BLaER1 (cell line): ENCODE measurements at regions not wholly inside any gene's neighbourhood (a gene's known extent, or its start where the extent isn't known, plus 50 kb on each side); places are given as distances from the start of the nearest gene placed in this dataset.

Experiments
- H3K27ac ChIP-seq: shearing (Covaris generic); formaldehyde crosslinking; 2 replicates; pipeline ENCODE4 v1.8.1; 2022
- H3K27me3 ChIP-seq: shearing (Covaris generic); formaldehyde crosslinking; 2 replicates; pipeline ENCODE4 v1.8.1; 2022
- H3K36me3 ChIP-seq: shearing (Covaris generic); formaldehyde crosslinking; 2 replicates; pipeline ENCODE4 v1.8.1; 2022
- H3K4me1 ChIP-seq: shearing (Covaris generic); formaldehyde crosslinking; 2 replicates; pipeline ENCODE4 v1.8.1; 2022
- H3K4me2 ChIP-seq: shearing (Covaris generic); formaldehyde crosslinking; 2 replicates; pipeline ENCODE4 v1.8.1; 2022
- H3K4me3 ChIP-seq: shearing (Covaris generic); formaldehyde crosslinking; 2 replicates; pipeline ENCODE4 v1.8.1; 2022
- H3K9ac ChIP-seq: shearing (Covaris generic); formaldehyde crosslinking; 2 replicates; pipeline ENCODE4 v1.8.1; 2022
- H3K9me3 ChIP-seq: shearing (Covaris generic); formaldehyde crosslinking; 2 replicates; pipeline ENCODE4 v1.8.1; 2022
- H4K20me1 ChIP-seq: shearing (Covaris generic); formaldehyde crosslinking; 2 replicates; pipeline ENCODE4 v1.8.1; 2022
- Cebpa-rat ChIP-seq: shearing (Covaris generic); IDR thresholded peaks from 2 replicates; pipeline ENCODE4 v1.8.1; 2022

DNA sequence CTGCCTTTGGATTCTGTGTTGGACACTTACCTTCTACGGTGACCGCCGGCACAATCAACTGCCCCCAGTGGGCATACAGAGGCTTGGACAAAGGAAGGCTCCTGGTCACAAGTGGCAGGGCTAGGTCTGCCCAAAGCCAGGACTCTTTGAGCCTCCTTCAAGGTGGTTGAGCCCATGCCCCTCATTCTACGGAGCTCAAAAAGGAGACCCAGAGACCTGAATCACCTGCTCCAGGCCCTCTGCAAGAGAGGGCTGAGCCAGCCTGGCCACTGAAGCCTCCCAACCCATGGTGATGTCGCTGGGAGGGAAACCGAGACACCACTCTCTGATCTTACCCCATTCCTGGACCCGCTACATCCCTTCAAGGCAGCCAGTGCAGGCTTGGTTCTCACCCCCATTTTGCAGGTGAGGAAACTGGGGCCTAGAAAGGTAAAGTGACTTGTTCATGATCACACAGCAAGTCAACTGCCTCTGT lies 87.9 kb downstream of the INHBB start:
- H3K36me3 ChIP-seq, result no peaks in the 10 kb centered on the region
- H3K9ac ChIP-seq, result no peak overlapping the region
- H3K4me2 ChIP-seq, result no peak overlapping the region
- H3K27ac ChIP-seq, result no peak overlapping the region
- peaks cover 19% of the 10 kb centered on the region for H3K4me1 ChIP-seq
- no peak for TF ChIP-seq Cebpa-rat
- no peak overlapping the region for H3K4me3 ChIP-seq
- no peaks in the 10 kb centered on the region for H3K9me3 ChIP-seq
- H4K20me1 ChIP-seq, result no peaks in the 10 kb centered on the region
- H3K27me3 ChIP-seq, result no peaks in the 10 kb centered on the region

DNA sequence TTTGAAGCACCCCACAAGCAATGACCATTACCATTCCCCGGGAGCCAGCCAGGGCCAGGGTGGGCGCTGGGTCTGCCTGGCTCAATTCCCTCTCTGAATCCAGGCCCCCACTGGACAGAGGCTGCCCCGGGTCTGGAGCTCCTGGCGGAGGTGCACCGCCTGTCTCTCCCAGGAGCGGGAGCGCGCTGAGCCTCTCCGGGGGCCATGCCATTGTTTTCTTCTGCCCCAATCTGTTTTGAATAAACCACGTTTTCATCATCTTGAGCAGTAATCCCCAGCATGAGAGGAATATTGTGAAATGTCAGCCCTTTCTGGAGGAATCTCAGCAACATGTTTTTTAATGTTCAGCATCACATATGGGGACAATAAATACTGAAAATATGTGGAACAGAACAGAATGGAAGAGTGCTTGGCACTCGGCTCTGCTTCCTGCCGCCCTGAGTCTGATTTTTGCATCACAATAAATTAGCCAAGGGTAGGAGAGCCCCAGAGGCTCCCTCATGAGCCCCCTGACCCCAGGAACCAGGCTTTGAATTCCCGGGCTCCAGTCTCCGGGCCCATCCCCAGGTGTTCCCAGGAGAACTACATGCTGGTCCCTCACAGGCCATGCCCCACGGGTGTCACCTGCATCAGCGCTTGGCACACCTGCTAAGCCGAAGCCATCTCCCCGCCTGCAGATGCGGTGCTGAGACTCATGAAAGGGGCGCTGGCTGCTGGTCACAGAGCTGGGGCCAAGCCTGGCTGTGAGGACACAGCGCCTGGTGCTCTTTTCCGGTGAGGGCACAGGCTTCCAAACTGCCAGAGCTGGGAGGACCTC lies 88.8 kb downstream of the INHBB start:
- Histone ChIP-seq H3K27ac (no peak overlapping the region), H3K4me3 (no peak overlapping the region), H3K4me1 (peaks cover 28% of the 10 kb centered on the region), H3K9me3 (no peaks in the 10 kb centered on the region), H3K36me3 (no peaks in the 10 kb centered on the region), H3K4me2 (no peak overlapping the region), H4K20me1 (no peaks in the 10 kb centered on the region), H3K9ac (no peak overlapping the region), H3K27me3 (no peaks in the 10 kb centered on the region)
- no peak for TF ChIP-seq Cebpa-rat

DNA sequence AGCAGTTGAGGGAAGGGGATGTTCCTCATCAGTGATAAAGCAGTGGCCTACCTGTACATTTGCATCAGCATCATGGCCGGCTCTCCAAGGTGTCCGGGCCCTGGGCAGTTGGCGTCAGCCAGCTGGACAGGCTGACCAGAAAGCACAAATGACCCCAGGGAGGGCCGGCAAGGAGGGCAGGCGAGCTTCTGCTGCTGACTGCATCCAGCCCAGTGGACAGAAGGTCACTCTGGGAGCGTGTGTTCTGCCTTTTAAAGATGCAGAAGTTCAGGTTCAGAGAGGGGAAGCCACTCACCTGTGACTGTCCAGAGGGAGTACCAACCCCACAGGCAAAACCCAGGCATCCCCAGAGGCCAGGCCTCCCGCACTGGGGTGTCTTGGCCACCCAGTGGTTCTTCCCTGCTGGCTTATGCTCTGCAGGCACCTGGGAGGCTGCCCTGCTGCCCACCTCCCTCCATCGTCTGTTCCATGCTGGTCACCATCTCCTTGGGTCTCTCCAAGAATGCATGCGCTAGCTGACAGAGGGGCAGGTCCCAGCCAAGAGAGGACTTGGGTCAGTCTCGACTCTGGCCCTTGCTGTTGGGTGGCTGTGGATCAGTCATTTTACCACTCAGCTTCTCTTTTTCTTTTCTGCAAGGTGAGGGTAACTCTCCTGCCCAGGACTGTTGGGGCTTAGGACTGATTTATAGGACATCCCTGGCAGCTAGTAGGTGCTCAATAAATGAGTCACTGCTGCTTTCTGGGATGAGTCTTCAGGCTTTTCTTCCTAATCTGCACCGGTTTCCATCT lies 89.9 kb downstream of the INHBB start:
- H4K20me1 ChIP-seq, result no peaks in the 10 kb centered on the region
- H3K36me3 ChIP-seq, result no peaks in the 10 kb centered on the region
- TF ChIP-seq Cebpa-rat, result no peak
- no peak overlapping the region for H3K27ac ChIP-seq
- H3K9me3 ChIP-seq, result no peaks in the 10 kb centered on the region
- H3K27me3 ChIP-seq, result peaks cover 10% of the 10 kb centered on the region
- no peak overlapping the region for H3K9ac ChIP-seq
- H3K4me1 ChIP-seq, result peaks cover 18% of the 10 kb centered on the region
- no peak overlapping the region for H3K4me3 ChIP-seq
- no peak overlapping the region for H3K4me2 ChIP-seq

DNA sequence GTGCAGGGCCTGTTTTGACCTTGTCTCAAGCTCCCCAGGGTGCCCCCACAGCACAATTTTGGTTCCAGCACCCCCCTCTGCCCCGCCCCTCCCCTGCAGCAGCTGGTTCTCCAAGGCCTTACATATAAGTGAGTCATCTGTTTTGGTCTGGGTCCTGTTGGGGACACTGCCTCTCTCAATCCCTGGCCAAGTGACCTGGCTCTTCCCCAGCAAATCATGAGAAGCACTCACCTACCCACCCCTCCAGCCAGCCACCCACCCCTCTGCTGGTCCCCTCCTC lies 90.5 kb downstream of the INHBB start:
- peaks cover 17% of the 10 kb centered on the region for H3K4me1 ChIP-seq
- peaks cover 15% of the 10 kb centered on the region for H3K27me3 ChIP-seq
- no peak overlapping the region for H3K4me2 ChIP-seq

DNA sequence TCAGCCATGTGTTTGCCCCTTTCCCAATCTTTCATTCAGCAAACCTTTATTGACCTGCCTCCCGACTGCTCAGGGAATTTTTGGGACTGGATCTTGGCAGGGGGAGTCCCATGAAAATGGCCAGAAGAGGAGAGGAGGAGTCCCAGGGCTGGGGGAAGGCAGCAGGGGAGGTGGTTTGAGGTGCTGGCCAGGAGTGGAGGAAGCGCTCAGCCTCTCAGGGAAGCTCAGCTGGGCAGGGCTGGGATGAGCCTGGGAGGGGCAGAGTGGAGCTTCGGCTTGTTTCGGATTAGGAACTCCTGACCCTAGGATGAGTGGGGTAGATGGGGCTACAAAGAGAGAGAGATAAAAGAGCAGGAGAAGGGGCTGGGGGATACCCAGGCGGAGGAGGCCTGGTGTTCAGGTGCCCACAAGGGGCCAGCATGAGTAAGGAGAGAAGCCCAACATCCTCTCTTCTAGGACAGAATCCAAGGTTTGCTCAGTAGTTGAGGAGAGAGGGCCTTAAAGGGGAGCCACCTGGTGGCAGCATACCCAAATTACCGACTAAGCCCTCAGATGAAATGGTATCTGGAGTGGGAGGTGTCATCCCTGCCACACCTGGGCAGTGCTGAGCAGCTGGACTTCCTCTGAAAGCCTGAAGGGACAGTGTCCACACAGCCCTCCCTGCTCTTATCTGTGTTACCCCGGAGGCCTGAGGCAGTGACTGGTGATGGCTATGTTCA lies 91.1 kb downstream of the INHBB start:
- no peaks in the 10 kb centered on the region for H3K36me3 ChIP-seq
- H3K9ac ChIP-seq, result no peak overlapping the region
- H4K20me1 ChIP-seq, result 0 out of 2 replicates have a peak, but pooled peaks cover under 1% of the 10 kb centered on the region
- H3K4me1 ChIP-seq, result peaks cover 17% of the 10 kb centered on the region
- H3K4me3 ChIP-seq, result no peak overlapping the region
- TF ChIP-seq Cebpa-rat, result no peak
- peaks cover 4% of the 10 kb centered on the region for H3K9me3 ChIP-seq
- H3K4me2 ChIP-seq, result no peak overlapping the region
- no peak overlapping the region for H3K27ac ChIP-seq
- peaks cover 22% of the 10 kb centered on the region for H3K27me3 ChIP-seq

More for the DNA sequence above, 90.5 kb downstream of the INHBB start:
- Histone ChIP-seq H3K4me3 (no peak overlapping the region), H4K20me1 (no peaks in the 10 kb centered on the region), H3K27ac (no peak overlapping the region), H3K36me3 (no peaks in the 10 kb centered on the region), H3K9ac (no peak overlapping the region), H3K9me3 (no peaks in the 10 kb centered on the region)
- TF ChIP-seq Cebpa-rat, result no peak

DNA sequence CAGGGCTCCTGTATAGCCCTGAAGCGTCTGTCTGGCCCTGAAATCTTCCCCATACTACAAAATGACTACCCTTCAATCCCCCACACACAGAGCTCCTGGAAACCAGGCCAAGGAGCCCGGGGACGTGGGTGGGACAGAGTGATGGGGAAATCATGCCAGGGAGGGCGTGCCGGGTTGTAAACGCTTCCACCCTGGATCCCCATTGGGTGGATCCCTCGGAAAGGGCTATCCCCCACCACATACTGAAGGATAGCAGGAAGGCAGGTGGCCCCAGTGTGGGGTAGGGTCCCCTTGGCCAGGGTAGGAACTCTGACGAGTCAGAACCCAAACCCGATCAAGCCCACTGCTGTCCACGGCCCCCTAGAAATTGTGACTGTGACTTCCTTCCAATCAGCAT lies 91.7 kb downstream of the INHBB start:
- TF ChIP-seq Cebpa-rat, result no peak
- Histone ChIP-seq H3K36me3 (no peaks in the 10 kb centered on the region), H3K4me2 (no peak overlapping the region), H3K9me3 (peaks cover 10% of the 10 kb centered on the region), H3K4me1 (peaks cover 17% of the 10 kb centered on the region), H3K27me3 (peaks cover 27% of the 10 kb centered on the region), H3K4me3 (no peak overlapping the region), H3K9ac (no peak overlapping the region), H4K20me1 (0 out of 2 replicates have a peak, but pooled peaks cover 6% of the 10 kb centered on the region), H3K27ac (no peak overlapping the region)

DNA sequence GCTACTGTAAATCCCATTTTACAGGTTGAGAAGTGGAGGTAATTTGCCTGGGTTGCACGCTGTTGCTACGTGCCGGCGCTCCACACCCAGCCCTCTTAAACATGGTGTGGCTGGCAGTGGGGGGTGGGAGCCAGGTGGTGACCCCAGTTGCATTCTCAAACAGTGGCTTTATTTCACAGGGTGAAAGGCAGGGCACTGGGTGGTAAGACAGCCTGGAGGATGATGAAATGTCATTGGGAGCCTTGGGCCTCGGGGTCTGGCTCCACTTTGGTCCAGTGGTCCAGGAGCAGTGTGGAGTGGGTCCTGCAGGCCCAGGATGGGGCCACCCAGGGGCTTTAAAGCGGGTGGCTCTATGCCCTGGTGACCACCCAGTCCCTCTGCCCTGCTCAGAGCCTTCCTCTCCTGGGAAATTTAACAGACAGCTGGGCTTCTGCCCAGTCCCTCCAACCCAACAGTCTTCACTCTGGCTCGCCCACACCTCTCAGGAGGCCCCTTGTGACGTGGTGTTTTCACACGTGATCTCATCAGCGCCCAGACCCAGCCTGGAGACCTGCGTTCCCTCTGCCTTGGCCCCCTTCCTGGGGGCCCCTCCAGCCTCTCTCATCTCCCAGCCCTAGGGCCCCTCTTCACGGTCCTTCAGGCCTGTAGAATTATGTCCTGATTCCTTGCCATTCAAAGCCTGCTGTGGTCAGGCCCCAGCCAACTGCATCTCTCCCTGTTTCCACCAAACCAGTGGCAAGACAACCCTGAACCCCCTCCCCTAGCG lies 92.5 kb downstream of the INHBB start:
- Histone ChIP-seq H4K20me1 (peaks cover 6% of the 10 kb centered on the region; the same call in 1 of the 2 replicates), H3K27me3 (peaks cover 36% of the 10 kb centered on the region), H3K27ac (0 out of 2 replicates have a peak overlapping the region, but pooled peaks have one; percentile 13), H3K4me1 (peaks cover 17% of the 10 kb centered on the region), H3K36me3 (no peaks in the 10 kb centered on the region), H3K9me3 (peaks cover 16% of the 10 kb centered on the region), H3K9ac (no peak overlapping the region), H3K4me2 (peak overlapping the region; percentile 47; the same call in 1 of the 2 replicates), H3K4me3 (no peak overlapping the region)
- no peak for TF ChIP-seq Cebpa-rat

DNA sequence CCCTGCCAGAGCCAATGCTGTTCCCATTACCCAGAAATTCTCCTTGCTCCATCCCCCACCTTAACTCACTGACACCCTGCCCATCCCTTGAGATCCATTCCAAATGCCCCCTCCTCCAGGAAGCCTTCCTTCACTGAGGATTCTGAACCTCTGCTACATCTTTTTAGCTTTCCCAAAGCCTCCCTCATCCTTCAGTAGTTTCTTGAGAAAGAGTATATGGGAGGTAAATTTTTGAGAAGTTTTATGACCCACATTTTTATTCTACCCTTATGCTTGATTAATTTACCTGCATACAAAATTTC lies 93.1 kb downstream of the INHBB start:
- no peak overlapping the region for H3K9ac ChIP-seq
- no peak overlapping the region for H3K27ac ChIP-seq
- no peaks in the 10 kb centered on the region for H3K36me3 ChIP-seq
- H3K4me2 ChIP-seq, result peak overlapping the region; percentile 47; the same call in 1 of the 2 replicates
- TF ChIP-seq Cebpa-rat, result no peak
- peaks cover 6% of the 10 kb centered on the region; the same call in 1 of the 2 replicates for H4K20me1 ChIP-seq
- peaks cover 17% of the 10 kb centered on the region for H3K4me1 ChIP-seq
- peaks cover 42% of the 10 kb centered on the region for H3K27me3 ChIP-seq
- peaks cover 16% of the 10 kb centered on the region for H3K9me3 ChIP-seq
- H3K4me3 ChIP-seq, result no peak overlapping the region

DNA sequence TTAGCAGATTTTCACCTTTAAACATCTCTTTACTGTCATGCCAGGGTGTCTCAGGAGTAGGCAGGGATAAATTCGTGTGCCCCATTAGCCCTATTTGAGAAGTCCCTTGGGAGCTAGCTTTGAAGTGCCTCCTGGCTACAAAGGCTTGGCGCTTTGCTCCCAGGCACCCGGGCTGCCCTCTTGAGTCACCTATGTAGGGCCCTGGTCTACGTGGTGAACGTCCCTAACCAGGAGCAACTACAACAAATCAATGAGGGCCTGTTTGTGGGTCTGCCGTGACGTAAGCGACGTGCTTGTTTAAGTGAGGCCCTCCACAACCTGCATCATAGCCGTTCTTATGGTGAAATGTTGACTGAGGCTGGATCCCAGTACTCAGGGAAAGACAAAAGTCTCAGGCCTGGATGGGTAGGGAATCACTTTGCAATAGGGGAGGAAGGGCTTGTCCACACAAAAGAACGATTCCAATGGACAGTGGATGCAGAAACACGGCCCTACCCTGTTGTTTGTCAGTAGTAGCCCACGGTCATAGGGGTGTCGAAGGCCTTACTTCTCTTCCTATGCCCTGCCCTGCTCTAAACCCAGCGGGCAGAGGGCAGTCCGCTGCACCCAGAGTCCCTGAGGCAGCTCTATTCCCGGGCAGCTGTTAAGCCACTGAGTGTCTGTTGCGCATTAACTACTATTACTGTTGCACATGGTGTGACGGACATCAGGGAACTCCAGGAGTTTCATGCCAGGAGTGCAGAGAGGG lies 93.9 kb downstream of the INHBB start:
- Histone ChIP-seq H3K4me1 (peaks cover 17% of the 10 kb centered on the region), H3K36me3 (no peaks in the 10 kb centered on the region), H3K27me3 (peaks cover 45% of the 10 kb centered on the region), H3K4me2 (peak overlapping the region; percentile 47; the same call in 1 of the 2 replicates), H3K9ac (no peak overlapping the region), H3K9me3 (peaks cover 16% of the 10 kb centered on the region), H3K27ac (no peak overlapping the region), H3K4me3 (no peak overlapping the region), H4K20me1 (peaks cover 6% of the 10 kb centered on the region; the same call in 1 of the 2 replicates)
- no peak for TF ChIP-seq Cebpa-rat
